Colonic mucosa (tissue), 4 donors: ENCODE measurements at regions not wholly inside any gene's neighbourhood (a gene's known extent, or its start where the extent isn't known, plus 50 kb on each side); places are given as distances from the start of the nearest gene placed in this dataset.

Experiments
- DNase-seq: peaks from one replicate; pipeline ENCODE4 v3.0.0-alpha.2; 2020
- H3K27ac ChIP-seq: fragments of 200-600 bp; one replicate; pipeline ENCODE4 v1.8.0; 2021
- H3K27me3 ChIP-seq: fragments of 200-600 bp; one replicate; pipeline ENCODE4 v1.8.0; 2021
- H3K36me3 ChIP-seq: fragments of 200-600 bp; one replicate; pipeline ENCODE4 v1.8.0; 2021
- H3K4me1 ChIP-seq: fragments of 200-600 bp; one replicate; pipeline ENCODE4 v1.8.0; 2021; ENCODE audit warnings: mild to moderate bottlenecking
- H3K4me3 ChIP-seq: fragments of 200-600 bp; one replicate; pipeline ENCODE4 v1.8.0; 2021
- H3K9ac ChIP-seq, 2 donors: one replicate each; pipeline ENCODE4 v1.7.0; 2013; ENCODE audit warnings: control low read depth in 2 of 2, low read depth in 2 of 2, low read length in 2 of 2
- H3K9me3 ChIP-seq: fragments of 200-600 bp; one replicate; pipeline ENCODE4 v1.8.0; 2021
- intact Hi-C: fragments of 100-400 bp; cut with DNase I; formaldehyde crosslinking; loops from one replicate; pipeline ENCODE4 v1.14.1; 2022
- TF ChIP-seq, protein P1 (sequence below): fragments of 200-600 bp; IDR thresholded peaks from one replicate; pipeline ENCODE4 v1.8.0; 2022; ENCODE audit warnings: antibody characterized with exemption, mild to moderate bottlenecking
- donor health status: healthy.
- donor health status: DM: no; HTN: no; CAD: no.
- donor health status: DM: no; HTN: no; CAD: no.

GRCh38 chr2:128930101-128930500 lies 611.4 kb upstream of the HS6ST1 start:
- Histone ChIP-seq H3K27me3 (no peaks in the 10 kb centered on the region), H3K9me3 (no peaks in the 10 kb centered on the region), H3K4me3 (no peak overlapping the region), H3K4me1 (no peaks in the 10 kb centered on the region), H3K27ac (no peak overlapping the region), H3K36me3 (no peaks in the 10 kb centered on the region), H3K9ac (no peak overlapping the region)
- intact Hi-C loops, result no loop called here
- TF ChIP-seq, protein P1, sequence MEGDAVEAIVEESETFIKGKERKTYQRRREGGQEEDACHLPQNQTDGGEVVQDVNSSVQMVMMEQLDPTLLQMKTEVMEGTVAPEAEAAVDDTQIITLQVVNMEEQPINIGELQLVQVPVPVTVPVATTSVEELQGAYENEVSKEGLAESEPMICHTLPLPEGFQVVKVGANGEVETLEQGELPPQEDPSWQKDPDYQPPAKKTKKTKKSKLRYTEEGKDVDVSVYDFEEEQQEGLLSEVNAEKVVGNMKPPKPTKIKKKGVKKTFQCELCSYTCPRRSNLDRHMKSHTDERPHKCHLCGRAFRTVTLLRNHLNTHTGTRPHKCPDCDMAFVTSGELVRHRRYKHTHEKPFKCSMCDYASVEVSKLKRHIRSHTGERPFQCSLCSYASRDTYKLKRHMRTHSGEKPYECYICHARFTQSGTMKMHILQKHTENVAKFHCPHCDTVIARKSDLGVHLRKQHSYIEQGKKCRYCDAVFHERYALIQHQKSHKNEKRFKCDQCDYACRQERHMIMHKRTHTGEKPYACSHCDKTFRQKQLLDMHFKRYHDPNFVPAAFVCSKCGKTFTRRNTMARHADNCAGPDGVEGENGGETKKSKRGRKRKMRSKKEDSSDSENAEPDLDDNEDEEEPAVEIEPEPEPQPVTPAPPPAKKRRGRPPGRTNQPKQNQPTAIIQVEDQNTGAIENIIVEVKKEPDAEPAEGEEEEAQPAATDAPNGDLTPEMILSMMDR, result no peak
- DNase-seq, result no peak

- Histone ChIP-seq H3K36me3 (no peaks in the 10 kb centered on the region), H3K9ac (no peak overlapping the region), H3K27ac (no peak overlapping the region), H3K9me3 (no peaks in the 10 kb centered on the region), H3K4me3 (no peak overlapping the region), H3K27me3 (no peaks in the 10 kb centered on the region), H3K4me1 (no peaks in the 10 kb centered on the region)
- intact Hi-C loops, result no loop called here
- TF ChIP-seq, protein P1, result no peak
- no peak for DNase-seq
These were observed 621.7 kb upstream of the HS6ST1 start for GRCh38 chr2:128940378-128940777.

DNA sequence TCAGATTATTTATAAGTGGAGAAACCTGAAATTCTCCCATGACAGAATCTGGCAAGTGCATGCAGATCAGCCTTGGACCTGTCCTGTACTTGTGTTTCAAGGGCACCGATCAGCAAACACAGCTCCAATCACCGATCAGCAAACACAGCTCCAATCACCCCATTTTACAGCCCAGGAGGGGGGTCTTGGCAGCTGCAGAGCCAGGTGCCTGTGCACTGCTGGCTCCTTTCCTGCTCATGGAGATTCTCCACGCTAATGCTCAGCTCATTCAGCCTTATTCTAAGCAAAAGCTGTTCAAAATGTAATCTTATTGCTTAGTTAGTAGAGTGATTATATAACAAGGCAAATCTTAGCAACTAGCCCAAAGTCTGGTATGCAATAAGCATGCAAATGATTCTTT lies 623.1 kb upstream of the HS6ST1 start:
- Histone ChIP-seq H3K4me3 (no peak overlapping the region), H3K9ac (no peak overlapping the region), H3K4me1 (no peaks in the 10 kb centered on the region), H3K9me3 (no peaks in the 10 kb centered on the region), H3K27ac (no peak overlapping the region), H3K27me3 (no peaks in the 10 kb centered on the region), H3K36me3 (no peaks in the 10 kb centered on the region)
- DNase-seq, result no peak
- intact Hi-C loops, result no loop called here
- TF ChIP-seq, protein P1, result no peak

GRCh38 chr2:128949360-128949759 lies 630.7 kb upstream of the HS6ST1 start:
- TF ChIP-seq, protein P1, result no peak
- intact Hi-C loops, result no loop called here

GRCh38 chr2:128950758-128951157 lies 632.1 kb upstream of the HS6ST1 start:
- H3K4me3 ChIP-seq, result no peak overlapping the region
- no peak overlapping the region for H3K27ac ChIP-seq
- intact Hi-C loops, result no loop called here
- H3K36me3 ChIP-seq, result no peaks in the 10 kb centered on the region
- H3K27me3 ChIP-seq, result no peaks in the 10 kb centered on the region
- DNase-seq, result no peak
- TF ChIP-seq, protein P1, result no peak
- no peaks in the 10 kb centered on the region for H3K9me3 ChIP-seq
- no peak overlapping the region for H3K9ac ChIP-seq
- no peaks in the 10 kb centered on the region for H3K4me1 ChIP-seq

More at GRCh38 chr2:128949360-128949759, 630.7 kb upstream of the HS6ST1 start:
- Histone ChIP-seq H3K27ac (no peak overlapping the region), H3K27me3 (no peaks in the 10 kb centered on the region), H3K4me3 (no peak overlapping the region), H3K9me3 (no peaks in the 10 kb centered on the region), H3K9ac (no peak overlapping the region), H3K36me3 (no peaks in the 10 kb centered on the region), H3K4me1 (no peaks in the 10 kb centered on the region)
- DNase-seq, result no peak

DNA sequence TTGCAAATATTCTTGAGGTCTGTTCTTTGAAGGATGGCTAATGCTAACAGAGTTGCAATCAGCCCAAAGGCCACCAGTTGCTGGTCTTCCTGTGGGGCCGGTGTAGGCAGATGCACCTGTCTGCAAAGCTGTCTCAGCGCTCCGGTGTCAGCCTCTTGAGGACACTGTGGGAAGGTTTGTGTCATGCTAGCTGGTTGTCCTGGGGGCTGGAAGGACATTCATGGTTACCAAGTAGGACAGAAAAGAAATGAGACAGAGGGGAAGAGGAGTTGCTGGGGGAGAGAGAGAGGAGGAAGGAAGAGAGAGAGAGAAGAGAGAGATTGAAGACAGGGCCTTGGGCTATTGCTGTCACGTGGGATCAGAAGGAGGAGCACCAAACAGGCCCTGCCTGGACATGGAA lies 639.6 kb upstream of the HS6ST1 start:
- intact Hi-C loops, result no loop called here
- TF ChIP-seq, protein P1, result no peak
- Histone ChIP-seq H3K9me3 (no peaks in the 10 kb centered on the region), H3K4me1 (no peaks in the 10 kb centered on the region), H3K9ac (no peak overlapping the region), H3K27me3 (no peaks in the 10 kb centered on the region), H3K27ac (no peak overlapping the region), H3K36me3 (no peaks in the 10 kb centered on the region), H3K4me3 (no peak overlapping the region)
- DNase-seq, result no peak
